ENCODE measurements at regions not wholly inside any gene's neighbourhood (a gene's known extent, or its start where the extent isn't known, plus 50 kb on each side); places are given as distances from the start of the nearest gene placed in this dataset.

GRCh38 chr5:28810751-28811136, 1772.4 kb upstream of the CDH9 start:
- TF ChIP-seq, protein P1, sequence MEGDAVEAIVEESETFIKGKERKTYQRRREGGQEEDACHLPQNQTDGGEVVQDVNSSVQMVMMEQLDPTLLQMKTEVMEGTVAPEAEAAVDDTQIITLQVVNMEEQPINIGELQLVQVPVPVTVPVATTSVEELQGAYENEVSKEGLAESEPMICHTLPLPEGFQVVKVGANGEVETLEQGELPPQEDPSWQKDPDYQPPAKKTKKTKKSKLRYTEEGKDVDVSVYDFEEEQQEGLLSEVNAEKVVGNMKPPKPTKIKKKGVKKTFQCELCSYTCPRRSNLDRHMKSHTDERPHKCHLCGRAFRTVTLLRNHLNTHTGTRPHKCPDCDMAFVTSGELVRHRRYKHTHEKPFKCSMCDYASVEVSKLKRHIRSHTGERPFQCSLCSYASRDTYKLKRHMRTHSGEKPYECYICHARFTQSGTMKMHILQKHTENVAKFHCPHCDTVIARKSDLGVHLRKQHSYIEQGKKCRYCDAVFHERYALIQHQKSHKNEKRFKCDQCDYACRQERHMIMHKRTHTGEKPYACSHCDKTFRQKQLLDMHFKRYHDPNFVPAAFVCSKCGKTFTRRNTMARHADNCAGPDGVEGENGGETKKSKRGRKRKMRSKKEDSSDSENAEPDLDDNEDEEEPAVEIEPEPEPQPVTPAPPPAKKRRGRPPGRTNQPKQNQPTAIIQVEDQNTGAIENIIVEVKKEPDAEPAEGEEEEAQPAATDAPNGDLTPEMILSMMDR (IDR thresholded peaks at IDR 0.05; ENCODE audit: low read depth, low read length), result no peak
- no peak for TF ChIP-seq EZH2phosphoT487 (IDR thresholded peaks at IDR 0.05; ENCODE audit: low read depth)

Data from OCI-LY3 (cell line).